ENCODE measurements at regions not wholly inside any gene's neighbourhood (a gene's known extent, or its start where the extent isn't known, plus 50 kb on each side); places are given as distances from the start of the nearest gene placed in this dataset.

GRCh38 chr6:119630561-119631192 lies 281.1 kb upstream of the MAN1A1 start:
- no peak for DNase-seq

DNA sequence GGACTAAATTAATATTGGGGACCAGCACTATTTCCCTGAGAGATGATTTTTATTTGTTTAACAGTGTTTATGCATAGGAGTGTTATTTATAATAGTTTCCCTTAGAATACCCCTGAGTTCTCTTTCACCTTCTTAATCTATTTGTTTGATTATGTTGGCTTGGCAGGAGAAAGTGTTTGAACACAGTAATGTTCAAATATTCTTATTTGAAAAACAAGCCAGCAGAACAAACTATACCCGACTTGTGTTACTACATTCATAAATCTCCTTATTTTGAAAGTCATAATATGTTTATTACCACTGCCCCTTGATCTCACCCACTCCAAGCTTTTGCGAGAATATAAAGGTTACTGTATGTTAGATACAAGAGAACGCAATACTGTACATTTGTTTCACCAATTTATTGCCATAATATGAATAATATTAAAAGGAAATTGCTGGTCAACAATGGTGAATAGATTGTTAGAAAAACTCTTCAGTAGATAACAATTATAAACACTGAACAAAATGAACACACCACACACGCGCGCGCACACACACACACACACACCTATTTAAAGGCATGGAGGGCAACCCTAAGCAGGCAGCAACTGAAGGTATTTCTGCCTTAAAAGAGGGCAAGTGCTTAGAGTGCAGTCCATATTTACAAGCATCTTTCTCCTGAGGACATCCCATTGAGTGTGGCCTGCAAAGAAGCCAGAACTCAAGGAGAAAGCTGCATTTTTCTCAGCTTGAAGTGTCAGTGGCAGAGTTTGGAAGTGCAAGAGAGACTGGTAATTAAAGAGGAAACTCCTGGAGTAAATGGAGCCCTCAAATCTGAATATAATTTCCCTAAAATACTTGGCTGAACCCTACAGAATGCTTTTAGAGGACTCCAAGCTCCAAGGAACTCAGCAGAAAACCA lies 279.4 kb upstream of the MAN1A1 start:
- no peak for DNase-seq

- no peak for DNase-seq
Observed at GRCh38 chr6:119627908-119628669, 278.5 kb upstream of the MAN1A1 start.

DNA sequence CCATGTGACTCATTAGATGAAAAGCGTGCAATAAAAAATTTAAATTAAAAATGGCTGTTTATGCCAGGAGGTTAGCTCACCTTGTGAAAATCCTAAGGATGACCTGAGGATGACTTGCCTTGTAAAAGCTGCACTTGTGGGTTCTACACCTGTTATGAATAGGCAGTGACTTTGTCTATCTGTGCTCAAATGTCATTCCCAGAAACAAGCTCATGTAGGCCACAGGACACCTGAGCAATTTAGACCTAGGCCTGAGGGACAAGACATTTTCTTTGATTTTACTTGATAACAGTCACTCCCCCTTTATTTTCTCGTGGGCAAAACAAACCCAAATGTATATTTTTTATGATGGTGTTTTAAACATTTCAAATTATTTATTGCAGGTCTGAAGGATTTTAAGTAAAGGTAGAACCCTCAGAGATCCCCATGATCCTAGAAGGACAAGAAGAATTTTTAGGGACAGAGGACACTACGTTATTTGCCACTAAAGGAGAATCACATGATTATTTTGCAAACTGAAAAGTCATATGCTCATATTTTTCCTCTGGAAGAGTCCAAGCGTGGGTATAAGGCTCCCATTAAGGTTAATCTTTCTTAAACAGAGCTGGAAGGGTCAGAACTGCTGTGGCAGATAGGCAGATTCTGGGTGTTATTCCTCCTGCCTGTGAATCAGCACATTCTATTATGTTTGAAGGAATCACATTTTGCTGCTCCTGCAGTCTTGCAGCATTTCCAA lies 277.5 kb upstream of the MAN1A1 start:
- no peak for DNase-seq

DNA sequence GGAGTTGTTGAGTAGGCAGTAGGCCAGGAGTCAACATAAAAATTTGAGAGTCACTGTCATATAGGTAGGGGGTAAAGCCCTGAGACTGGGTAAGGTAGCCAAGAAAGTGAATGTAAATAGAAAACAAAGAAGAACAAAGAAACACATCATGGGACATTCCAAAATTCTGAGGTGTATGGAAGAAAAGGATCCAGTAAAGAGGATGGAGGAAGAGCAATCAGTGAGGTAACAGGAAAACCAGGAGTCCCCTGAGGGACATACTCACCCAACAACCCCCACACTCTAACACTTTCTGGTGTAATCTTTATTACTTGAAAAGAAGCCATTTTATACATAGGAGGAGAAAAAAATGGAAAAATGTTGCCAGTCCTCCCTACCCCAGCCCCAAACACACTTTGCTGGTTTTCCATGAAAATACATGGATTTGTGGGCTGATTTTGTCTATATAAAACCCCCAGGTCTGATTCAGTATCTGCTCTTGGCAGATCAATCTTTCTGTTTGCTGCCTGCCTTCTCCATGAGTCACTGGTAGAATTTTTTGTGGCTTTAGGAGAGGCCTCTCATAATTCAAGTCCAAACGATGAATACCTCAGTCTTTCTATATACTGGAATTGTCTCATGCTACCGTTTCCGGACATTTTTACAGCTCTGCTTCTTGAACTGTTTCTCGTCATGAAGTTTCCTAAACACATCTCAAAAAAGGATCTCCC lies 271.4 kb upstream of the MAN1A1 start:
- DNase-seq = peak; percentile 94

- DNase-seq = no peak
Observed at GRCh38 chr6:119614138-119614537, 264.6 kb upstream of the MAN1A1 start.

DNA sequence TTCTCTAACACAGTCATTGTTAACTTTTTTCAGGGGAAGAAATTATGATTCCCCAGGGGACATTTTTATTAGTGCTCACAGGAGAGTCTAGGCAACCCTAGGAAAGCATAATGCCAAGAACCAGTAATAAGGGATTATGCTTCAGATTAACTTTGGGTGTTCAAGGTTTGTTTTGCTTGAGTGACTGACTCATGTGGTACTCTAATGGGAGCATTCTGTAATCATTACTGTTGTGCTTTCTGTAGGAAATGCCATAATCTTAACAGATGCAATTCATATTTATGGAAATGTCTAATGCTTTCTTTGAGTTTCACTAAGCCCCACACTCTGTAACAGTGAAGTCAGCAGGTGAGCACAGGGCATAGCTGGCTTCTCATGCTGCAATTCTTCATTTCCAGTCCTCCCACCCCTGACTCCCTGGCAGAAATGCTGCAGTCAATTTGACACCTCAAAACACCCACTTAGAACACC lies 263.4 kb upstream of the MAN1A1 start:
- peak; percentile 68 for DNase-seq

DNA sequence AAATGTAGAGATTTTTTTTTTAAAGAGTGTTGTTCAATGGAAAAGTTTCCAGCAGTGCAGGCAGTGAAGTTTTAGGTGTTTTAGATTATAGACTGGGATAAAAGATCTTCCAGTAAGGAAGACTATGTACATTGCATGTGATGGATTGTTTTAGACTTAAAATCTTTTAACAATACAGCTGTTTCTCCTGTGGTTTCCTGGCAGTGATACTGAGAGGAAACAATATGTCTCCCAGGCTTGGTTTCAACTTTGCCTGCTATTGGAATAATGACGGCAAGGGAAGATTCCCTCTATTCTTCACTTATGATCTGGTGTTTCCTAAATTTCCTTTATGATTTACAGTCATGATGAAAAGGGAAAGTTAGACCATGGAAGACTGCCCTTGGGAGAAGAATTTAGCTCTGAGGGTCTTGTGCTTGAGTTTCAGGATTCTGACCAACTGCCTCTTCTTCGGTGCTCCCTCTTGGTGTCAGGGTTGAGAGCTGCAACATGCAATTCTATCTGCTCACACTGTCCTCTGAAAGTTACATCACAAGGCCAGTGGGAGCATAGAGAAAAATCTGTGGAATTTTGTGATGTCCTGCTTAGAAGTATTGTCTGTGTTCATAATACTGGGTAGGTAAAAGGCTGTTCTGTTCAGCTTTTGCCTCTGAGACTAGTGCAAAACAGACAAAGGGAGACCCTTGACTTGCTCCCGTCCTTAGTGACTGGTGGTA lies 262.8 kb upstream of the MAN1A1 start:
- DNase-seq = peak; percentile 53

DNA sequence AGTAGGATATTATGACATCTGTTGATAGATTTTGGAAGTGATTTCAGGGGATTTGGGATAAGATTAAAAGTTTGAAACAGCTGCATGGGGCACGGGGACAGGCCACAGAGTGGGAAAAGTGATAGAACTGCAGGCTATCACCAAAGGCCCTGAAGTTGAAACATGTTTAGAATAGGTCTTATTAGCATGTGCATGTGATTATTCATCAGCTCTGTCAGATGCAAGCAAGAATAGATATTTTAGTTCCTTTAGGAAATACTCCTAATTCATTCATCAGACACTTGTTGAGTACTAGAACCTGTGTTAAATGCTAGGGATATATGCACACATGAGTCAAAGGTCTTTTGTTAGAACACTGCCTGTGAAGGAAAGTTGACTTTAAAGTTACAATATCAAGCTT lies 261.2 kb upstream of the MAN1A1 start:
- DNase-seq = no peak

DNA sequence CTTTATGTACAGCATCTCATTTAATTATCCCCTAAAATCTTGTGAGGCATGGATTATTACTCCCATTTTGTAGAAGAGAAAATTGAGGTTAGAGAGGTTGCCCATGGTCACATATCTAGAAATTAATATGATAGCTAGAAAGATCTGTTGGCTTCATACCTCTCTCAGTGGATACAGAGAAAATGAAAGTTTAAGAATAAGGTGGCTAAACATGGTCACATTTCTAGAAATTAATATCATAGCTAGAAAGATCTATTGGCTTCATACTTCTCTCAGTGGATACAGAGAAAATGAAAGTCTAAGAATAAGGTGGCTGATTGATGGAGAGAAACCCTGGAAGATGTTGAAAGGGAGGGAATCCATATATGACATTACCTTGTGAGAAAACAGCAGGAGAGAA lies 260.7 kb upstream of the MAN1A1 start:
- no peak for DNase-seq

- no peak for DNase-seq
Observed at GRCh38 chr6:119609865-119610264, 260.3 kb upstream of the MAN1A1 start.

- DNase-seq = no peak
Observed at GRCh38 chr6:119608994-119609393, 259.4 kb upstream of the MAN1A1 start.

- no peak for DNase-seq
Observed at GRCh38 chr6:119604124-119604523, 254.6 kb upstream of the MAN1A1 start.

GRCh38 chr6:119603501-119603900 lies 253.9 kb upstream of the MAN1A1 start:
- no peak for DNase-seq

DNA sequence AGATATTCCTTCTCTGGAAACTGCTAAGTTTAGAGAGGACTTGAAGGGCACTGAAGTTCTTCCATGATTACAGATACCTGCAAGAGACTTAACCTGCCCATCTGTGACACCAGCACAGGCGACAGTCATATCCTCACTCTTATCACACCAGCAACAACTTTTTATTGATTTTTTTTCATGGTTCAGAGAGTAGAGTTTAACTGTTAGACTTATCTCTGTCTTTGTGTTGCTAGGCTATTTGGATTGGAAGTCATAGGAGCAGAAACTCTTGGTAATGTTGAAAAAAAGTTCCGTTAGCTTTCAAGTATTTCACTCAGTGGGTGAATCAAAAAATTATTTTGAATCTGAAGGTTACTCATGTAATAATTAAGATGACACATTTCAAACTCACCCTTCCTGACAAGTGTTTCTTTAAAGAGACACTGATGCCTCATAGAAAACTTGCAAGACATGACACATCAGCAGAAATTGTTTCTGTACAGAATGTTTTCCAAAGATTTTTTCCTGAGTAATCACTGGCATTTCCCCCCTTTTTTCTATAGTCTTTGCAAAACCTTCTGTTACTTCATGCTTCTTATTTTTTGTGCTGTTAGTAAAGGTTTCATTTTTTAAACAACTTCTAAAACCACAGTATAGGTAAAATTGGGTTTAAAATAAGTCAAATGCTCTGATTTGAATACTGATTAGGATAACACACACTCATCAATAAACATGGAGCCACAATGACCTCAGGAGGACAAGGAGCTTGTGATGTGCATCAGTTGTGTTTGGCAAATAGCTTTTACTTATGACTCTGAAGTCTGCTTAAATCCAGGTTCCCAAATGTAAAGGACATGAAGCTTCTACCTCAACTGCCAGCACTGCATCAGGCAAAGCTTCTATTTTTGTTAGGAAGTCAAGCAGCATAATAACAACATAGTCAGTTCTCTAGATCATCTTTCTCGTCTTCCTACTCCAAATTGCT lies 252.9 kb upstream of the MAN1A1 start:
- DNase-seq = peak; percentile 83

DNA sequence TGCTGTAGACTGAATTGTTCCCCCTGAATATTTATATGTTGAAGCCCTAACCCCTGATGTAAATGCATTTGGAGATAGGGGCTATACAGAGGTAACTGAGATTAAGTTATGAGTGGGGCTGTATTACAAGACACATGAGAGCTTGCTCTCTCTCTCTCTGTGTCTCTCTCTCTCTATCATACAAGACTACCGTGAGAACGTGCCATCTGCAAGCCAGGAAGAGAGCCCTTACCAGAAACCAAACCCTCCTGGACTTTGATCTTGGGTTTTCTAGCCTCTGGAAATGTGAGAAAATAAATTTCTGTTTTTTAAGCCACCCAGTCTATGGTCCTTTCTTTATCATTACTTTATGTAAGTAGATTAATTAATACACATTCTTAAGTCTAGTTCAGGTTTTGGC lies 249.3 kb upstream of the MAN1A1 start:
- no peak for DNase-seq

- DNase-seq = no peak
Observed at GRCh38 chr6:119594907-119595306, 245.3 kb upstream of the MAN1A1 start.

DNA sequence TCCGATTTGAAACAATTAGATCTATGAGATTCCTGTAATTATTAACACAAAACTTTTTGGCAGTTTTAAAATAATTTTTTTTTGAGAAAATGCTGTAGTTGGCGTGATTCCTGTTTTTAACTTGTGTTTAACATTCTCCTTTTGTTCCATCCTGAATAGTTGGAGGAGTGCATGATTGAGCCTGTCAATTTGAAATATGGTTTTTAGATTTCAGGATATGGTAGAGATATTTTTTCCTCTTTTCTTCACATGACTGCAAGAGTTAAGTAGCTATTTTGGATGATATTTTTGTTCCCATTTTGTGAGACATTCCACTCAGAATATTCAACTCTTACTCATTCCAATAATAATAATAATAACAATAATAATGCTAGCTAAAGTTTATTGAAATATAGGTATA lies 241.7 kb upstream of the MAN1A1 start:
- DNase-seq = no peak

DNA sequence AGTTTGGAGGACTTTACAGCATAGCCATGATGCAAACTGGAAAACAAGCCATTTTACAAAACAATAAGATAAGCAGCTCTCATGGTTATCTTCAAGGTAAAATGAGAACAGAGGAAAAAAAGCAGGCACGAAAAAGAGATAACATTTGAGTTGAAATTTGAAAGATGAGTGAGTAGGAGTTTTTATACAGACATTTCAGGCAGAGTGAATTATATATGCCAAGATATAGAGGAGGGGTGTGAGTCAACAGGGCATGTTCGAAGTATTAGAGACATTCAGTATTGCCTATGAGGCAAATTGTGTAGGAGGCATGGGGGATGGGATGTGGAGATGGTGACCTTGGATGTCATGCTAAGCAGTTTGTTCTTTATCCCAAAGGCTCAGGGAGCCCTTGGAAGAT lies 240.5 kb upstream of the MAN1A1 start:
- DNase-seq = no peak

DNA sequence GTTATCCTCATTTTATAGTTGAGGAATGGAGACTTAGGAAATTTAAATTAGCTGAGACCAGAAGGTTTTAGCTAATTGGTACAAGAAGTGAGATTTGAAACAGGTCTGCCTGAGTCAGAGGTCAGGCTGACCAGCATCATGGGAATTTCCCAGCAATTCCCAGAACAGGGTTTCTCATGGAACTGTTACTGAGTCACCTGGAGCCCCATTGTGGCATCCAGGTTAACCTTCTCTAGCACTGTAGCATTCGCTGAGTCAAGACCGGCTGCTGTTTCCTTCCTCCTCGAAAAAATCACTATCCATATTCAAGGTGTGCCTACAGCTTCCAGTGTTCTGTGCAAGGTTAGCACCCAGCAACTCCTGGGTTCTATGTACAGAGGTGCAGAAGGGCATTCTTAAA lies 238.0 kb upstream of the MAN1A1 start:
- DNase-seq = no peak
